ENCODE measurements at regions not wholly inside any gene's neighbourhood (a gene's known extent, or its start where the extent isn't known, plus 50 kb on each side); places are given as distances from the start of the nearest gene placed in this dataset.

GRCh38 chr1:194533641-194534040, 1347.2 kb upstream of the B3GALT2 start:
- DNase-seq (no peak), FAIRE-seq (no peak)
- Histone ChIP-seq H3K9me3 (ENCODE audit: control insufficient read depth in 2 of 2, insufficient read depth in 1 of 2, low read depth in 1 of 2, low read length in 1 of 2) (no peaks in the 10 kb centered on the region), H3K4me3 (ENCODE audit: low read depth in 1 of 3, low read length in 3 of 3) (no peak overlapping the region), H3K36me3 (ENCODE audit: control insufficient read depth in 3 of 3, insufficient read depth in 2 of 3, low read depth in 1 of 3, low read length in 3 of 3) (no peaks in the 10 kb centered on the region), H3K4me1 (ENCODE audit: control insufficient read depth in 3 of 3, insufficient read depth in 2 of 3, low read depth in 1 of 3, low read length in 2 of 3) (no peaks in the 10 kb centered on the region), H3K27ac (ENCODE audit: low read depth in 1 of 3, low read length in 2 of 3) (no peak overlapping the region), H3K27me3 (ENCODE audit: control insufficient read depth in 3 of 3, insufficient read depth in 3 of 3, low read length in 3 of 3) (no peaks in the 10 kb centered on the region)
- WGBS, 3 donors = 63 to 71% (median 69%) methylated on average over 2 of the region's 2 CpGs

- DNase-seq (no peak), FAIRE-seq (no peak)
- Histone ChIP-seq H3K27ac (ENCODE audit: low read depth in 1 of 3, low read length in 2 of 3) (no peak overlapping the region), H3K4me3 (ENCODE audit: low read depth in 1 of 3, low read length in 3 of 3) (no peak overlapping the region), H3K9me3 (ENCODE audit: control insufficient read depth in 2 of 2, insufficient read depth in 1 of 2, low read depth in 1 of 2, low read length in 1 of 2) (no peaks in the 10 kb centered on the region), H3K27me3 (ENCODE audit: control insufficient read depth in 3 of 3, insufficient read depth in 3 of 3, low read length in 3 of 3) (no peaks in the 10 kb centered on the region), H3K4me1 (ENCODE audit: control insufficient read depth in 3 of 3, insufficient read depth in 2 of 3, low read depth in 1 of 3, low read length in 2 of 3) (no peaks in the 10 kb centered on the region), H3K36me3 (ENCODE audit: control insufficient read depth in 3 of 3, insufficient read depth in 2 of 3, low read depth in 1 of 3, low read length in 3 of 3) (no peaks in the 10 kb centered on the region)
- 64 to 68% (median 65%) methylated on average over 3 of the region's 3 CpGs for WGBS, 3 donors
Measured at GRCh38 chr1:194517567-194517966, 1331.2 kb upstream of the B3GALT2 start.

DNA sequence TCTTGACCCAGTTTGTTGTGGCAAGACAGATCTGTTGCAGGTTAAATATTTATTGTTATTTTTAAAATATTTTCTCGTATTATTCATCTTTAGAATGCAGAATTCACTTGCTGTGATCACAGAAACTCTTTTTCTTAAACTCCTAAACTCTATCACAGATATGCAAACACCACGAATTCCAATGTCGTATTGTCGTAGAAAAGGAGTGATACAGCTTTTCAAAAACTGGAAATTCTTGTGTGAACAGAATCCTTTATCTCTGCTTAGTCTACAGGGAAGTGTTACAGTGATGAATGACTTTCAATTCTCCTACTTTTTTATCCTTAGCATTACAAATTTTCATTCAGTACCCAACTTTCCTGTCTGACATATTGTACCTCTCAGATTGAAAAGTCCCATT, 1329.5 kb upstream of the B3GALT2 start:
- Histone ChIP-seq H3K9me3 (ENCODE audit: control insufficient read depth in 2 of 2, insufficient read depth in 1 of 2, low read depth in 1 of 2, low read length in 1 of 2) (peaks cover 0 to under 1% of the 10 kb centered on the region in 2 donors), H3K27me3 (ENCODE audit: control insufficient read depth in 3 of 3, insufficient read depth in 3 of 3, low read length in 3 of 3) (no peaks in the 10 kb centered on the region), H3K36me3 (ENCODE audit: control insufficient read depth in 3 of 3, insufficient read depth in 2 of 3, low read depth in 1 of 3, low read length in 3 of 3) (no peaks in the 10 kb centered on the region), H3K4me1 (ENCODE audit: control insufficient read depth in 3 of 3, insufficient read depth in 2 of 3, low read depth in 1 of 3, low read length in 2 of 3) (no peaks in the 10 kb centered on the region), H3K4me3 (ENCODE audit: low read depth in 1 of 3, low read length in 3 of 3) (no peak overlapping the region), H3K27ac (ENCODE audit: low read depth in 1 of 3, low read length in 2 of 3) (no peak overlapping the region)
- DNase-seq = no peak
- WGBS, 3 donors = 44 to 71% (median 49%) methylated on average over 4 of the region's 4 CpGs
- no peak for FAIRE-seq

- DNase-seq = no peak
Measured at GRCh38 chr1:194512957-194513356, 1326.5 kb upstream of the B3GALT2 start.

GRCh38 chr1:194512345-194512744, 1325.9 kb upstream of the B3GALT2 start:
- 41 to 55% (median 50%) methylated on average over 2 of the region's 2 CpGs for WGBS, 3 donors
- Histone ChIP-seq H3K27ac (ENCODE audit: low read depth in 1 of 3, low read length in 2 of 3) (no peak overlapping the region), H3K36me3 (ENCODE audit: control insufficient read depth in 3 of 3, insufficient read depth in 2 of 3, low read depth in 1 of 3, low read length in 3 of 3) (no peaks in the 10 kb centered on the region), H3K9me3 (ENCODE audit: control insufficient read depth in 2 of 2, insufficient read depth in 1 of 2, low read depth in 1 of 2, low read length in 1 of 2) (peaks cover 0 to 8% of the 10 kb centered on the region in 2 donors), H3K4me1 (ENCODE audit: control insufficient read depth in 3 of 3, insufficient read depth in 2 of 3, low read depth in 1 of 3, low read length in 2 of 3) (no peaks in the 10 kb centered on the region), H3K27me3 (ENCODE audit: control insufficient read depth in 3 of 3, insufficient read depth in 3 of 3, low read length in 3 of 3) (no peaks in the 10 kb centered on the region), H3K4me3 (ENCODE audit: low read depth in 1 of 3, low read length in 3 of 3) (no peak overlapping the region)
- FAIRE-seq = no peak
- no peak for DNase-seq

More at GRCh38 chr1:194512957-194513356, 1326.5 kb upstream of the B3GALT2 start:
- H3K36me3 ChIP-seq (ENCODE audit: control insufficient read depth in 3 of 3, insufficient read depth in 2 of 3, low read depth in 1 of 3, low read length in 3 of 3) = no peaks in the 10 kb centered on the region
- H3K9me3 ChIP-seq (ENCODE audit: control insufficient read depth in 2 of 2, insufficient read depth in 1 of 2, low read depth in 1 of 2, low read length in 1 of 2) = peaks cover 0 to 8% of the 10 kb centered on the region in 2 donors
- no peaks in the 10 kb centered on the region for H3K27me3 ChIP-seq (ENCODE audit: control insufficient read depth in 3 of 3, insufficient read depth in 3 of 3, low read length in 3 of 3)
- H3K4me3 ChIP-seq (ENCODE audit: low read depth in 1 of 3, low read length in 3 of 3) = no peak overlapping the region
- FAIRE-seq = no peak
- no peak overlapping the region for H3K27ac ChIP-seq (ENCODE audit: low read depth in 1 of 3, low read length in 2 of 3)
- WGBS, 3 donors = 56 to 73% (median 70%) methylated on average over 3 of the region's 3 CpGs
- H3K4me1 ChIP-seq (ENCODE audit: control insufficient read depth in 3 of 3, insufficient read depth in 2 of 3, low read depth in 1 of 3, low read length in 2 of 3) = no peaks in the 10 kb centered on the region

- Histone ChIP-seq H3K36me3 (ENCODE audit: control insufficient read depth in 3 of 3, insufficient read depth in 2 of 3, low read depth in 1 of 3, low read length in 3 of 3) (no peaks in the 10 kb centered on the region), H3K27ac (ENCODE audit: low read depth in 1 of 3, low read length in 2 of 3) (no peak overlapping the region), H3K4me1 (ENCODE audit: control insufficient read depth in 3 of 3, insufficient read depth in 2 of 3, low read depth in 1 of 3, low read length in 2 of 3) (no peaks in the 10 kb centered on the region), H3K9me3 (ENCODE audit: control insufficient read depth in 2 of 2, insufficient read depth in 1 of 2, low read depth in 1 of 2, low read length in 1 of 2) (no peaks in the 10 kb centered on the region), H3K27me3 (ENCODE audit: control insufficient read depth in 3 of 3, insufficient read depth in 3 of 3, low read length in 3 of 3) (no peaks in the 10 kb centered on the region), H3K4me3 (ENCODE audit: low read depth in 1 of 3, low read length in 3 of 3) (no peak overlapping the region)
- WGBS, 3 donors = 90 to 98% (median 96%) methylated on average over 2 of the region's 2 CpGs
- DNase-seq (no peak), FAIRE-seq (no peak)
Measured at GRCh38 chr1:194503209-194503608, 1316.8 kb upstream of the B3GALT2 start.

DNA sequence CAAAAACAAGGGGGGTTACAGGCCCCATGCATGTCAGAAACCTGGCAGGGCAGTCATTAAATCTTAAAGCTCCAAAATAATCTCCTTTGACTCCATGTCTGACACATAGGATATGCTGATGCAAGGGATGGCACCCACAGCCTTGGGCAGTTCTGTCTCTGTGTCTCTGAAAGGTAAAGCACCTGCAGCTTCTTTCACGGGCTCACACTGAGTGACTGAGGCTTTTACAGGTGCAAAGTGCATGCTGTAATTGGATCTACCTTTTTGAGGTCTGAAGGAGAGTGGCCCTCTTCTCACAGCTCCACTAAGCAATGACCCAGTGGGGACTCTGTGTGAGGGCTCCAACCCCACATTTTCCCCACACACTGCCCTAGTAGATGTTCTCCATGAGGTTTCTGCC, 1309.0 kb upstream of the B3GALT2 start:
- Histone ChIP-seq H3K27ac (ENCODE audit: low read depth in 1 of 3, low read length in 2 of 3) (no peak overlapping the region), H3K4me3 (ENCODE audit: low read depth in 1 of 3, low read length in 3 of 3) (no peak overlapping the region), H3K27me3 (ENCODE audit: control insufficient read depth in 3 of 3, insufficient read depth in 3 of 3, low read length in 3 of 3) (no peaks in the 10 kb centered on the region), H3K36me3 (ENCODE audit: control insufficient read depth in 3 of 3, insufficient read depth in 2 of 3, low read depth in 1 of 3, low read length in 3 of 3) (no peaks in the 10 kb centered on the region), H3K4me1 (ENCODE audit: control insufficient read depth in 3 of 3, insufficient read depth in 2 of 3, low read depth in 1 of 3, low read length in 2 of 3) (no peaks in the 10 kb centered on the region), H3K9me3 (ENCODE audit: control insufficient read depth in 2 of 2, insufficient read depth in 1 of 2, low read depth in 1 of 2, low read length in 1 of 2) (peaks cover 0 to 6% of the 10 kb centered on the region in 2 donors)
- DNase-seq (no peak), FAIRE-seq (no peak)
- 58 to 78% (median 71%) methylated on average over 1 of the region's 1 CpG for WGBS, 3 donors

DNA sequence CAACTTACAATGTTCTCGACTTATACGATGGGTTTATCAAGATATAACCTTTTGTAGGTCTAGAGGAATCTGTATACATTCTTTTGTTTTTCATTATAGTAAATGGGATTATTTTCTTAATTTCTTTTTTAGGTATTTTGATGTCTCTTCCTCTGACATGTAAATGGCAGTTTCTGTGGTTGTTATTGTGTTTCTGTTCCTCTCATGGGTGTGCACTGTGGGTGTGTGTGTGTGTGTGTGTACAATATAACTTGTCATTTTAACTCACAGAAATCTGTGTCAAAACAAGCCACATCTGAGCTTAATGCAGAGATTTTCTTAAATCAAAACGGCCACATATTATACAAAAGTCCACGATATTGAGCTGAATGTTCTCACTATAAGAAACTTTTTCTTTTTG, 1300.8 kb upstream of the B3GALT2 start:
- H3K36me3 ChIP-seq (ENCODE audit: control insufficient read depth in 3 of 3, insufficient read depth in 2 of 3, low read depth in 1 of 3, low read length in 3 of 3) = no peaks in the 10 kb centered on the region
- FAIRE-seq = no peak
- H3K27me3 ChIP-seq (ENCODE audit: control insufficient read depth in 3 of 3, insufficient read depth in 3 of 3, low read length in 3 of 3) = no peaks in the 10 kb centered on the region
- no peak for DNase-seq
- H3K4me1 ChIP-seq (ENCODE audit: control insufficient read depth in 3 of 3, insufficient read depth in 2 of 3, low read depth in 1 of 3, low read length in 2 of 3) = no peaks in the 10 kb centered on the region
- no peaks in the 10 kb centered on the region for H3K9me3 ChIP-seq (ENCODE audit: control insufficient read depth in 2 of 2, insufficient read depth in 1 of 2, low read depth in 1 of 2, low read length in 1 of 2)
- no peak overlapping the region for H3K4me3 ChIP-seq (ENCODE audit: low read depth in 1 of 3, low read length in 3 of 3)
- 79 to 89% (median 83%) methylated on average over 4 of the region's 4 CpGs for WGBS, 3 donors
- H3K27ac ChIP-seq (ENCODE audit: low read depth in 1 of 3, low read length in 2 of 3) = no peak overlapping the region

GRCh38 chr1:194485432-194485831, 1299.0 kb upstream of the B3GALT2 start:
- no peak for DNase-seq
- H3K27ac ChIP-seq (ENCODE audit: low read depth in 1 of 3, low read length in 2 of 3) = no peak overlapping the region
- no peak overlapping the region for H3K4me3 ChIP-seq (ENCODE audit: low read depth in 1 of 3, low read length in 3 of 3)
- no peaks in the 10 kb centered on the region for H3K36me3 ChIP-seq (ENCODE audit: control insufficient read depth in 3 of 3, insufficient read depth in 2 of 3, low read depth in 1 of 3, low read length in 3 of 3)
- H3K27me3 ChIP-seq (ENCODE audit: control insufficient read depth in 3 of 3, insufficient read depth in 3 of 3, low read length in 3 of 3) = no peaks in the 10 kb centered on the region
- H3K4me1 ChIP-seq (ENCODE audit: control insufficient read depth in 3 of 3, insufficient read depth in 2 of 3, low read depth in 1 of 3, low read length in 2 of 3) = no peaks in the 10 kb centered on the region
- H3K9me3 ChIP-seq (ENCODE audit: control insufficient read depth in 2 of 2, insufficient read depth in 1 of 2, low read depth in 1 of 2, low read length in 1 of 2) = no peaks in the 10 kb centered on the region
- no peak for FAIRE-seq
